ENCODE measurements at regions not wholly inside any gene's neighbourhood (a gene's known extent, or its start where the extent isn't known, plus 50 kb on each side); places are given as distances from the start of the nearest gene placed in this dataset.

DNA sequence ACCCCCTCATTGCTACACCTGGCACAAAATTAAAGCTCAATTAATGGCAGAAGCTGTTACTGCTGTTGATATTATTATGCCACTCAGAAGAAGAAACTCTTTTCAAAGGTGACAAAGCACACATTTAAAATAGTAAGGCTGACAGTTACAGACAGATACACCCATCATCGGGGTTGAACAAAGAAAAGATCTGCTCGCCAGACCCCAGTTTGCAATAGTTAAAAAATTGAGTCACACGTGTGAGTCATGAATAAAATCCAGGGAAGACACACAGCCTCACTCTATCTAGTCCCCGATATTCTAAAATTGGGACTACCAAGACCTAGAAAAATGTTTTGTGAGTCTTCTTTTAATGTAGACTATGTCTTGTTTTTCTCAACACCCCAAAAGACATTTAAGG is 330.0 kb upstream of the SOX9 start:
- TF ChIP-seq, protein P1, sequence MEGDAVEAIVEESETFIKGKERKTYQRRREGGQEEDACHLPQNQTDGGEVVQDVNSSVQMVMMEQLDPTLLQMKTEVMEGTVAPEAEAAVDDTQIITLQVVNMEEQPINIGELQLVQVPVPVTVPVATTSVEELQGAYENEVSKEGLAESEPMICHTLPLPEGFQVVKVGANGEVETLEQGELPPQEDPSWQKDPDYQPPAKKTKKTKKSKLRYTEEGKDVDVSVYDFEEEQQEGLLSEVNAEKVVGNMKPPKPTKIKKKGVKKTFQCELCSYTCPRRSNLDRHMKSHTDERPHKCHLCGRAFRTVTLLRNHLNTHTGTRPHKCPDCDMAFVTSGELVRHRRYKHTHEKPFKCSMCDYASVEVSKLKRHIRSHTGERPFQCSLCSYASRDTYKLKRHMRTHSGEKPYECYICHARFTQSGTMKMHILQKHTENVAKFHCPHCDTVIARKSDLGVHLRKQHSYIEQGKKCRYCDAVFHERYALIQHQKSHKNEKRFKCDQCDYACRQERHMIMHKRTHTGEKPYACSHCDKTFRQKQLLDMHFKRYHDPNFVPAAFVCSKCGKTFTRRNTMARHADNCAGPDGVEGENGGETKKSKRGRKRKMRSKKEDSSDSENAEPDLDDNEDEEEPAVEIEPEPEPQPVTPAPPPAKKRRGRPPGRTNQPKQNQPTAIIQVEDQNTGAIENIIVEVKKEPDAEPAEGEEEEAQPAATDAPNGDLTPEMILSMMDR (IDR thresholded peaks at IDR 0.05): no peak
- no peak for TF ChIP-seq POLR2A (IDR thresholded peaks at IDR 0.05)
- TF ChIP-seq EP300 (IDR thresholded peaks at IDR 0.05): no peak
- TF ChIP-seq POLR2AphosphoS5 (IDR thresholded peaks at IDR 0.05): no peak
- WGBS, 5 donors: 76 to 85% (median 83%) methylated on average over 4 of the region's 4 CpGs

DNA sequence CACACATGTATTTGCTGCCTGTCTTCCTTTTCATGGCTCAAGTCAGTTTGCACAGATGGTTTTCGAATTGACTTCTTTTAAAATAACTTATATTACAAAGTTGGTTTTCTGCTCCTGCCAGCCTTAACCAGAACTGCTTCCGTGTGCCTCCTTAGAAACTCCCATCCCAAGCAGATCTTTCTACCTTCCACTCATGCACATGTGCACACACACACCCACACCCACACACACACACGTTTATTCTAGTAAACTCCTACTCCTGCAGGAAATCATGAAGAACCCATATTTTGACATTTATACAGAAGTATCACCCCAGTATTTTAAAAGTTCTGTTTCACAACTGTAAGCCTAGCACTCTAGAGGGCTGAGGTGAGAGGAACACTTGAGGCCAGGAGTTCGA is 329.5 kb upstream of the SOX9 start:
- Histone ChIP-seq H3K27ac (no peak overlapping the region), H3K4me3 (no peak overlapping the region), H3K4me1 (no peaks in the 10 kb centered on the region), H3K9me3 (no peaks in the 10 kb centered on the region), H3K27me3 (no peaks in the 10 kb centered on the region), H3K36me3 (no peaks in the 10 kb centered on the region)
- no peak for DNase-seq
- intact Hi-C loops (cut with DNase I; ENCODE audit: low total_unique reads): no loop called here
- TF ChIP-seq, protein P1 (IDR thresholded peaks at IDR 0.05): no peak
- TF ChIP-seq POLR2A (IDR thresholded peaks at IDR 0.05): no peak
- 70 to 83% (median 74%) methylated on average over 4 of the region's 4 CpGs for WGBS, 5 donors

More for the DNA sequence above, 330.0 kb upstream of the SOX9 start:
- intact Hi-C loops (cut with DNase I; ENCODE audit: low total_unique reads): no loop called here
- no peaks in the 10 kb centered on the region for H3K27me3 ChIP-seq
- no peaks in the 10 kb centered on the region for H3K36me3 ChIP-seq
- no peak overlapping the region for H3K4me3 ChIP-seq
- H3K27ac ChIP-seq: no peak overlapping the region
- DNase-seq: no peak
- H3K4me1 ChIP-seq: no peaks in the 10 kb centered on the region
- no peaks in the 10 kb centered on the region for H3K9me3 ChIP-seq

DNA sequence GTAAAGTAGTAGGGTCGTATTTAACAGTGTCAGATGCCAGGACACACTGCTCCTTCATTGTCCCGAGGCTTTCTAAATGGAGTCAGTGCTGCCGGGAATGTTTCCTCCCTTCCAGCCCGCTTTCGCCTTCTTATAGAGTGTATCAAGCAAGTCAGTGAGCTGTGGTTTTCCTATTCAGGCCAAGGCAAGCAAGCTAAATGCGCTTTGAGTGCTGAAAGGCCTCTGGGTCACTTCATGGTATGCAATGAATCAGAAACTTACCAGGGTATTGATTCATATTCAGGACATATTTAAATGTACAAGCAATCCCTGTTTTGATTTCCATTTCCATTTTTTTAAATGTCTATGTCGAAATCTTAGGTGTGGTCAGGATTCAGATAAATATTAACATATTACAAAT is 327.9 kb upstream of the SOX9 start:
- no peaks in the 10 kb centered on the region for H3K27me3 ChIP-seq
- TF ChIP-seq POLR2AphosphoS5 (IDR thresholded peaks at IDR 0.05) (no peak), POLR2A (IDR thresholded peaks at IDR 0.05) (no peak), EP300 (IDR thresholded peaks at IDR 0.05) (no peak)
- TF ChIP-seq, protein P1 (IDR thresholded peaks at IDR 0.05): no peak
- H3K4me1 ChIP-seq: no peaks in the 10 kb centered on the region
- peak overlapping the region in 1 of 5 donors; percentile 31 for H3K27ac ChIP-seq
- H3K4me3 ChIP-seq: no peak overlapping the region
- intact Hi-C loops (cut with DNase I; ENCODE audit: low total_unique reads): no loop called here
- H3K9me3 ChIP-seq: no peaks in the 10 kb centered on the region
- WGBS, 5 donors: 45 to 73% (median 62%) methylated on average over 7 of the region's 7 CpGs
- no peak for DNase-seq
- H3K36me3 ChIP-seq: no peaks in the 10 kb centered on the region

DNA sequence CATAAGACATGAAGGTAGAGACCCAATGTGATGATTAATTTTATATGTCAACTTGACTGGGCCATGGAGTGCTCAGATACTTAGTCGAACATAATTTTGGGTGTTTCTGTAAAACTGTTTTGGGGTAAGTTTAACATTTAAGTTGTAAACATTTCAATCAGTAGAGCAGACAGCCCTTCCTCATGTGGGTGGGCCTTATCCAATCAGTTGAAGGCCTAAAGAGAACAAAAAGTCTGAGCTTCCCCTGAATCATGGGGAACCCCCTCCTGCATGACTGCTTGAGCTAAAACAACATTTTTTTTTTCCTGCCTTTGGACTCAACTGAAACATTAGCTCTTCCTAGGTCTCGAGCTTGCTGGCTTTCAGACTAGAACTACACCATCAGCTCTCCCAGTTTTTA is 327.3 kb upstream of the SOX9 start:
- Histone ChIP-seq H3K4me1 (no peaks in the 10 kb centered on the region), H3K27me3 (no peaks in the 10 kb centered on the region), H3K9me3 (no peaks in the 10 kb centered on the region), H3K36me3 (no peaks in the 10 kb centered on the region), H3K4me3 (no peak overlapping the region), H3K27ac (no peak overlapping the region)
- WGBS, 5 donors: 83 to 93% (median 85%) methylated on average over 2 of the region's 2 CpGs
- TF ChIP-seq EP300 (IDR thresholded peaks at IDR 0.05) (no peak), POLR2AphosphoS5 (IDR thresholded peaks at IDR 0.05) (no peak), POLR2A (IDR thresholded peaks at IDR 0.05) (no peak)
- TF ChIP-seq, protein P1 (IDR thresholded peaks at IDR 0.05): no peak
- no peak for DNase-seq
- intact Hi-C loops (cut with DNase I; ENCODE audit: low total_unique reads): no loop called here

Measured in stomach (tissue), 8 donors.